MM.1S (cell line): ENCODE measurements at regions not wholly inside any gene's neighbourhood (a gene's known extent, or its start where the extent isn't known, plus 50 kb on each side); places are given as distances from the start of the nearest gene placed in this dataset.

Source experiments
- DNase-seq: peaks from one replicate; pipeline ENCODE4 v3.0.0-alpha.2; 2015
- H2AFZ ChIP-seq: fragments of 300-600 bp; sonication (generic); 2 replicates; pipeline ENCODE4 v1.6.0; 2016; ENCODE audit warnings: antibody characterized with exemption, low read length
- H3F3A ChIP-seq: fragments of 300-600 bp; sonication (generic); 2 replicates; pipeline ENCODE4 v1.6.1; 2016; ENCODE audit warnings: mild to moderate bottlenecking, antibody characterized with exemption, low read length, moderate library complexity, mixed read lengths; ENCODE audit not compliant: insufficient read depth
- H3K27ac ChIP-seq: fragments of 300-600 bp; sonication (generic); 2 replicates; pipeline ENCODE4 v1.5.1; 2016; ENCODE audit warnings: mild to moderate bottlenecking, low read length
- H3K27me3 ChIP-seq: fragments of 300-600 bp; sonication (generic); replicated peaks from 2 replicates; pipeline ENCODE4 v1.6.0; 2016; ENCODE audit warnings: low read length; ENCODE audit not compliant: insufficient read depth
- H3K36me3 ChIP-seq: fragments of 300-600 bp; sonication (generic); replicated peaks from 2 replicates; pipeline ENCODE4 v1.6.1; 2016; ENCODE audit warnings: mild to moderate bottlenecking, low read length, mixed read lengths; ENCODE audit not compliant: insufficient read depth
- H3K4me1 ChIP-seq: fragments of 300-600 bp; sonication (generic); 2 replicates; pipeline ENCODE4 v1.6.1; 2016; ENCODE audit warnings: low read length, mixed read lengths
- H3K4me2 ChIP-seq: fragments of 300-600 bp; sonication (generic); 2 replicates; pipeline ENCODE4 v1.6.0; 2016; ENCODE audit warnings: low read depth, low read length
- H3K4me3 ChIP-seq: fragments of 300-600 bp; sonication (generic); 2 replicates; pipeline ENCODE4 v1.5.1; 2016; ENCODE audit warnings: low read length, mixed read lengths
- H3K79me2 ChIP-seq: fragments of 300-600 bp; sonication (generic); 2 replicates; pipeline ENCODE4 v1.6.1; 2016; ENCODE audit warnings: mixed run types, low read length, mixed read lengths
- H3K9ac ChIP-seq: fragments of 300-600 bp; sonication (generic); 2 replicates; pipeline ENCODE4 v1.6.1; 2016; ENCODE audit warnings: low read length, mixed read lengths
- H3K9me2 ChIP-seq: fragments of 300-600 bp; sonication (generic); replicated peaks from 2 replicates; pipeline ENCODE4 v1.6.1; 2016; ENCODE audit warnings: mild to moderate bottlenecking, low read length, mixed read lengths; ENCODE audit not compliant: insufficient read depth
- H3K9me3 ChIP-seq: fragments of 300-600 bp; sonication (generic); replicated peaks from 2 replicates; pipeline ENCODE4 v1.6.1; 2016; ENCODE audit warnings: mild to moderate bottlenecking, low read length, mixed read lengths; ENCODE audit not compliant: insufficient read depth
- H4K20me1 ChIP-seq: fragments of 300-600 bp; sonication (generic); 2 replicates; pipeline ENCODE4 v1.6.1; 2016; ENCODE audit warnings: mild to moderate bottlenecking, low read length, moderate library complexity, mixed read lengths; ENCODE audit not compliant: insufficient read depth
- EZH2 ChIP-seq: fragments of 300-600 bp; sonication (generic); optimal IDR thresholded peaks from 2 replicates; pipeline ENCODE3; 2017; ENCODE audit warnings: low read depth, mild to moderate bottlenecking, antibody characterized with exemption, low read length, mixed read lengths
- EZH2phosphoT487 ChIP-seq: fragments of 300-600 bp; sonication (generic); IDR thresholded peaks from 2 replicates; pipeline ENCODE4 v1.6.1; 2018; ENCODE audit warnings: antibody characterized with exemption, low read length
- TF ChIP-seq, protein P1 (sequence below): fragments of 300-600 bp; sonication (generic); IDR thresholded peaks from 2 replicates; pipeline ENCODE4 v1.5.1; 2016; ENCODE audit warnings: antibody characterized with exemption, low read length, mixed read lengths

DNA sequence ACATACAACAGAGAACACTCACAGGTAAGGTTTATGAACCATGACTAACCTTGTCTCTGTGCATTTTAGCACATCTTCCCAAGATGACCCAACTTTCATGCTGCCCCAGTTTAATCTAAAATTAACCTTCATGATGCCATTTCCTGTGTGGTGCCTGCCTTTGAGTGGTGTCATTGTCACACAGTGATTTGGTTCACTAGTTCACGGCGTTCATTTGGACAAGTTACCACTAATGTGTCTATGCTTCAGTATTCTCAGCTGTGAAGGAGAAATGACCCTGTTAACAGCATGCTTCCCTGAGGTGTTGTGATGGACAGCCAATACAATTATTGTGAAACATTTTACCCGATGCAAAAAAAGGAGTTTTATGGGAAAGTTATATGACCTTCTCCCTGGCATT, 693.1 kb downstream of the RWDD3 start:
- H3K79me2 ChIP-seq, result no peaks in the 10 kb centered on the region
- no peaks in the 10 kb centered on the region for H3F3A ChIP-seq
- no peak overlapping the region for H3K27ac ChIP-seq
- H3K27me3 ChIP-seq, result no peaks in the 10 kb centered on the region
- no peaks in the 10 kb centered on the region for H4K20me1 ChIP-seq
- H3K9me3 ChIP-seq, result no peaks in the 10 kb centered on the region
- H3K9ac ChIP-seq, result no peak overlapping the region
- TF ChIP-seq EZH2phosphoT487 (no peak), EZH2 (no peak)
- TF ChIP-seq, protein P1, sequence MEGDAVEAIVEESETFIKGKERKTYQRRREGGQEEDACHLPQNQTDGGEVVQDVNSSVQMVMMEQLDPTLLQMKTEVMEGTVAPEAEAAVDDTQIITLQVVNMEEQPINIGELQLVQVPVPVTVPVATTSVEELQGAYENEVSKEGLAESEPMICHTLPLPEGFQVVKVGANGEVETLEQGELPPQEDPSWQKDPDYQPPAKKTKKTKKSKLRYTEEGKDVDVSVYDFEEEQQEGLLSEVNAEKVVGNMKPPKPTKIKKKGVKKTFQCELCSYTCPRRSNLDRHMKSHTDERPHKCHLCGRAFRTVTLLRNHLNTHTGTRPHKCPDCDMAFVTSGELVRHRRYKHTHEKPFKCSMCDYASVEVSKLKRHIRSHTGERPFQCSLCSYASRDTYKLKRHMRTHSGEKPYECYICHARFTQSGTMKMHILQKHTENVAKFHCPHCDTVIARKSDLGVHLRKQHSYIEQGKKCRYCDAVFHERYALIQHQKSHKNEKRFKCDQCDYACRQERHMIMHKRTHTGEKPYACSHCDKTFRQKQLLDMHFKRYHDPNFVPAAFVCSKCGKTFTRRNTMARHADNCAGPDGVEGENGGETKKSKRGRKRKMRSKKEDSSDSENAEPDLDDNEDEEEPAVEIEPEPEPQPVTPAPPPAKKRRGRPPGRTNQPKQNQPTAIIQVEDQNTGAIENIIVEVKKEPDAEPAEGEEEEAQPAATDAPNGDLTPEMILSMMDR, result no peak
- H2AFZ ChIP-seq, result no peak overlapping the region
- no peak overlapping the region for H3K4me3 ChIP-seq
- H3K4me2 ChIP-seq, result no peak overlapping the region
- H3K9me2 ChIP-seq, result no peaks in the 10 kb centered on the region
- DNase-seq, result no peak
- H3K4me1 ChIP-seq, result no peaks in the 10 kb centered on the region
- H3K36me3 ChIP-seq, result no peaks in the 10 kb centered on the region

DNA sequence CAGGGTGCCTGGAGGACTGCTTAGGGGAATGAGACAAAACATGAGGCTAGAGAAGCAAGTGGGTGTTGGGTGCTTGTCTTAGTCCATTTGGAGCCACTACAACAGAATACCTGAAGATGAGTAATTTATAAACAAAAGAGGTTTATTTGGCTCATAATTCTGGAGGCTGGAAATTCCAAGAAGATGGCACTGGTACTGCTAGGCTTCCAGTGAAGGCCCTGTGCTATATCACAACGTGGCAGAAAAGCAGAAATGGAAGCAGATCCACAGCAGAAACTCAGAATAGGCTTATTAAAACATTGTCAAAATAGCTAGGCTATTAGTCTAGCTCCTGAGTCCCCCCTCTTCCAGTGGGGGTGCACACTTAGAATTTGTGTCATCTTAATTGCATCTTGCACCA, 701.7 kb downstream of the RWDD3 start:
- H3F3A ChIP-seq, result no peaks in the 10 kb centered on the region
- H4K20me1 ChIP-seq, result no peaks in the 10 kb centered on the region
- no peak overlapping the region for H3K4me3 ChIP-seq
- TF ChIP-seq, protein P1, result no peak
- TF ChIP-seq EZH2phosphoT487 (no peak), EZH2 (no peak)
- no peaks in the 10 kb centered on the region for H3K9me2 ChIP-seq
- no peaks in the 10 kb centered on the region for H3K27me3 ChIP-seq
- no peaks in the 10 kb centered on the region for H3K4me1 ChIP-seq
- H3K27ac ChIP-seq, result no peak overlapping the region
- no peak overlapping the region for H3K4me2 ChIP-seq
- no peaks in the 10 kb centered on the region for H3K9me3 ChIP-seq
- H3K9ac ChIP-seq, result no peak overlapping the region
- H2AFZ ChIP-seq, result no peak overlapping the region
- H3K36me3 ChIP-seq, result no peaks in the 10 kb centered on the region
- no peaks in the 10 kb centered on the region for H3K79me2 ChIP-seq
- DNase-seq, result no peak

DNA sequence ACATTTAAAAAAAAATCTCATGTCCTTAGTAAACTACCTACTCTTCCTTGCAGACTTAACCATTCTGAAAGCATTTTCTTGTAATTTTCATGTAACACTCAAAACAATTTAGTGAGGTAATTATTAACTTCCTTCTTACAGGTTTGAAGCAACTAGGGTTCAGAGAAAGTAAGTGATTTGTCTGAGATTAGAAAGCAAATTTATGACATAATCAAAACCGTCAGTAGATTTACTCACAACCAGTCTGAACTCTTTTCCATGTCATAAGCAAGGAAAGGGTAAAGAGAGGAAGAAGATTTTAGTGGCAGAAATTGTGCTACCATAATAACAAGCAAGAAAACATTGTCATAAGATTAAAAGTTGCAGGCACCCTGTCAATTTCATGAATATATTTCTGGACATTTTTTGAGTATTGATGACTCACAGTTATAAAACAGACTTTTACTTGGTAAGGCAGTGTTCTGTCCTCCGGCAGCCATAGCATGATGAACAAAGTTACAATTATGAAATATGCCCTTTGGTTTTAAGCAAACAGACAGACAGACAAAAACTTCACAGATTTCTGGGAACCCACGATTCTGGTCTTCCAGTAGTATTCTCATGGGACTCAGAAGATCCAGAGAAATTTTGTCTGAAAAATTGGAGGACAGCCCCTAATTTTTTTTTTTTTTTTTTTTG, 707.2 kb downstream of the RWDD3 start:
- Histone ChIP-seq H3K36me3 (no peaks in the 10 kb centered on the region), H3K27me3 (no peaks in the 10 kb centered on the region), H3K9me3 (no peaks in the 10 kb centered on the region), H3K9ac (no peak overlapping the region), H3K9me2 (no peaks in the 10 kb centered on the region), H3K79me2 (no peaks in the 10 kb centered on the region), H2AFZ (no peak overlapping the region), H3F3A (no peaks in the 10 kb centered on the region), H3K27ac (no peak overlapping the region), H3K4me1 (no peaks in the 10 kb centered on the region), H3K4me2 (no peak overlapping the region), H3K4me3 (no peak overlapping the region), H4K20me1 (no peaks in the 10 kb centered on the region)
- DNase-seq, result no peak
- TF ChIP-seq, protein P1, result no peak
- TF ChIP-seq EZH2phosphoT487, result no peak
